Mesenchymal stem cell (in vitro differentiated cells and primary cell): ENCODE measurements at regions not wholly inside any gene's neighbourhood (a gene's known extent, or its start where the extent isn't known, plus 50 kb on each side); places are given as distances from the start of the nearest gene placed in this dataset.

Source experiments
- DNase-seq: peaks from one replicate; pipeline ENCODE4 v3.0.0-alpha.2; 2013
- H2AFZ ChIP-seq: one replicate; pipeline ENCODE4 v1.6.1; 2013; ENCODE audit warnings: low read depth, mild to moderate bottlenecking, control low read depth, inconsistent platforms, low read length, moderate library complexity
- H2AK5ac ChIP-seq: 2 replicates; pipeline ENCODE4 v1.6.1; 2013; ENCODE audit warnings: low read length, moderate library complexity, mild to moderate bottlenecking, inconsistent platforms; ENCODE audit not compliant: severe bottlenecking
- H2BK120ac ChIP-seq: one replicate; pipeline ENCODE4 v1.6.1; 2013; ENCODE audit warnings: low read depth, mild to moderate bottlenecking, inconsistent platforms, low read length, moderate library complexity
- H2BK12ac ChIP-seq, 2 experiments: one replicate each; pipeline ENCODE4 v1.6.1; 2013; ENCODE audit warnings: inconsistent platforms in 2 of 2, low read length in 2 of 2, mild to moderate bottlenecking in 2 of 2, moderate library complexity in 2 of 2, control low read depth in 1 of 2
- H2BK15ac ChIP-seq: one replicate; pipeline ENCODE4 v1.6.1; 2013; ENCODE audit warnings: mild to moderate bottlenecking, low read depth, inconsistent platforms; ENCODE audit not compliant: poor library complexity, severe bottlenecking
- H2BK5ac ChIP-seq: 2 replicates; pipeline ENCODE4 v1.6.1; 2013; ENCODE audit warnings: low read depth, mild to moderate bottlenecking, low read length, control low read depth, inconsistent platforms; ENCODE audit not compliant: poor library complexity, severe bottlenecking
- H3K14ac ChIP-seq, 2 experiments: one replicate each; pipeline ENCODE4 v1.6.1; 2013; ENCODE audit warnings: inconsistent platforms in 2 of 2, low read length in 2 of 2, control low read depth in 1 of 2, mild to moderate bottlenecking in 1 of 2, moderate library complexity in 1 of 2
- H3K18ac ChIP-seq, 2 experiments: one replicate each; pipeline ENCODE4 v1.6.1; 2013; ENCODE audit warnings: inconsistent platforms in 2 of 2, low read length in 2 of 2, control low read depth in 1 of 2, low read depth in 1 of 2, mild to moderate bottlenecking in 1 of 2
- H3K23ac ChIP-seq, 2 experiments: one replicate each; pipeline ENCODE4 v1.6.1; 2013; ENCODE audit warnings: inconsistent platforms in 2 of 2, low read length in 2 of 2, mild to moderate bottlenecking in 2 of 2, moderate library complexity in 2 of 2, control low read depth in 1 of 2
- H3K27ac ChIP-seq: 2 replicates; pipeline ENCODE4 v1.5.1; 2013; ENCODE audit warnings: mild to moderate bottlenecking, moderate library complexity, low read length, control low read depth, inconsistent platforms; ENCODE audit not compliant: poor library complexity, severe bottlenecking
- H3K27me3 ChIP-seq, 2 experiments: 2 replicates each; pipeline versions ENCODE4 v1.6.1 to v1.7.0; 2013; ENCODE audit warnings: low read length in 2 of 2, mild to moderate bottlenecking in 2 of 2, moderate library complexity in 2 of 2, control low read depth in 1 of 2, inconsistent platforms in 1 of 2; ENCODE audit not compliant: control insufficient read depth in 1 of 2, insufficient read depth in 1 of 2
- H3K36me3 ChIP-seq, 2 experiments: 2 replicates each; pipeline versions ENCODE4 v1.6.1 to v1.7.0; 2013; ENCODE audit warnings: low read length in 2 of 2, control low read depth in 1 of 2, inconsistent platforms in 1 of 2, low read depth in 1 of 2, mild to moderate bottlenecking in 1 of 2; ENCODE audit not compliant: insufficient read depth in 2 of 2, control insufficient read depth in 1 of 2
- H3K4ac ChIP-seq, 2 experiments: one replicate each; pipeline ENCODE4 v1.6.1; 2013; ENCODE audit warnings: inconsistent platforms in 2 of 2, low read length in 2 of 2, mild to moderate bottlenecking in 2 of 2, moderate library complexity in 2 of 2, control low read depth in 1 of 2, low read depth in 1 of 2
- H3K4me1 ChIP-seq: 2 replicates; pipeline ENCODE4 v1.6.1; 2013; ENCODE audit warnings: low read depth, low read length, control low read depth; ENCODE audit not compliant: control insufficient read depth, insufficient read depth
- H3K4me2 ChIP-seq: 2 replicates; pipeline ENCODE4 v1.6.1; 2013; ENCODE audit warnings: low read length, mild to moderate bottlenecking, inconsistent platforms; ENCODE audit not compliant: poor library complexity, severe bottlenecking
- H3K4me3 ChIP-seq, 2 experiments: 2 replicates each; pipeline versions ENCODE4 v1.5.1 to v1.7.0; 2013; ENCODE audit warnings: low read length in 2 of 2, mild to moderate bottlenecking in 2 of 2, control low read depth in 1 of 2, low read depth in 1 of 2; ENCODE audit not compliant: insufficient read depth in 1 of 2
- H3K79me1 ChIP-seq: replicated peaks from 2 replicates; pipeline ENCODE4 v1.6.1; 2013; ENCODE audit warnings: mild to moderate bottlenecking, control low read depth, low read length, inconsistent platforms; ENCODE audit not compliant: poor library complexity, severe bottlenecking
- H3K9ac ChIP-seq: 2 replicates; pipeline ENCODE4 v1.7.0; 2013; ENCODE audit warnings: mild to moderate bottlenecking, low read length, moderate library complexity
- H3K9me3 ChIP-seq: 2 replicates; pipeline ENCODE4 v1.7.0; 2013; ENCODE audit warnings: mild to moderate bottlenecking, low read length; ENCODE audit not compliant: control insufficient read depth
- H4K8ac ChIP-seq: one replicate; pipeline ENCODE4 v1.6.1; 2013; ENCODE audit warnings: inconsistent platforms, mild to moderate bottlenecking, low read length, moderate library complexity
- H4K91ac ChIP-seq: one replicate; pipeline ENCODE4 v1.6.1; 2013; ENCODE audit warnings: mild to moderate bottlenecking, low read length, inconsistent platforms
- WGBS: methylation state at CpG from one replicate; pipeline ENCODE4 v1.1.7; 2013; ENCODE audit warnings: mixed read lengths; 5-methylcytosine and 5-hydroxymethylcytosine counted together

- DNase-seq: no peak
- Histone ChIP-seq H3K4me3 (no peak overlapping the region), H3K79me1 (no peaks in the 10 kb centered on the region), H3K4ac (peak overlapping the region in 1 of 2 experiments; percentile 29), H2BK15ac (no peak overlapping the region), H3K4me1 (peaks cover 2% of the 10 kb centered on the region), H4K8ac (no peak overlapping the region), H4K91ac (no peak overlapping the region), H3K4me2 (no peak overlapping the region), H3K9me3 (no peaks in the 10 kb centered on the region), H2BK5ac (no peak overlapping the region), H3K18ac (peak overlapping the region in 1 of 2 experiments; percentile 80), H3K14ac (no peak overlapping the region), H2AK5ac (no peak overlapping the region), H3K27ac (no peak overlapping the region), H3K9ac (no peak overlapping the region), H2BK120ac (peak overlapping the region; percentile 27), H3K36me3 (no peaks in the 10 kb centered on the region), H3K23ac (no peak overlapping the region), H3K27me3 (no peaks in the 10 kb centered on the region), H2AFZ (no peak overlapping the region), H2BK12ac (peak overlapping the region; percentile 32 to 50)
- WGBS: 70% methylated on average over 2 of the region's 2 CpGs
Measured at GRCh38 chr15:39269352-39269751, 311.5 kb upstream of the THBS1 start.

GRCh38 chr15:39269821-39270220 is 311.1 kb upstream of the THBS1 start:
- H3K23ac ChIP-seq: peak overlapping the region in 1 of 2 experiments; percentile 74
- no peak overlapping the region for H4K8ac ChIP-seq
- H2BK120ac ChIP-seq: peak overlapping the region; percentile 27
- no peak overlapping the region for H2BK5ac ChIP-seq
- peak overlapping the region; percentile 15 to 29 for H3K4ac ChIP-seq
- peaks cover 2% of the 10 kb centered on the region for H3K4me1 ChIP-seq
- H3K9ac ChIP-seq: no peak overlapping the region
- DNase-seq: peak; percentile 29
- H3K4me2 ChIP-seq: no peak overlapping the region
- H3K4me3 ChIP-seq: no peak overlapping the region
- H3K27ac ChIP-seq: no peak overlapping the region
- H2AK5ac ChIP-seq: no peak overlapping the region
- H3K14ac ChIP-seq: peak overlapping the region in 1 of 2 experiments; percentile 46
- no peak overlapping the region for H2AFZ ChIP-seq
- H3K9me3 ChIP-seq: no peaks in the 10 kb centered on the region
- H4K91ac ChIP-seq: no peak overlapping the region
- no peaks in the 10 kb centered on the region for H3K36me3 ChIP-seq
- peak overlapping the region in 1 of 2 experiments; percentile 80 for H3K18ac ChIP-seq
- no peaks in the 10 kb centered on the region for H3K79me1 ChIP-seq
- WGBS: 86% methylated on average over 4 of the region's 4 CpGs
- no peak overlapping the region for H2BK15ac ChIP-seq
- H3K27me3 ChIP-seq: no peaks in the 10 kb centered on the region
- H2BK12ac ChIP-seq: peak overlapping the region; percentile 28 to 84

- H3K36me3 ChIP-seq: no peaks in the 10 kb centered on the region
- no peak overlapping the region for H3K23ac ChIP-seq
- H3K4me2 ChIP-seq: no peak overlapping the region
- H3K9ac ChIP-seq: peak overlapping the region; percentile 31
- DNase-seq: no peak
- no peak overlapping the region for H2BK120ac ChIP-seq
- peak overlapping the region; percentile 56 to 80 for H3K18ac ChIP-seq
- H3K4me3 ChIP-seq: no peak overlapping the region
- H3K79me1 ChIP-seq: no peaks in the 10 kb centered on the region
- H3K4me1 ChIP-seq: peaks cover 5% of the 10 kb centered on the region
- no peak overlapping the region for H2AFZ ChIP-seq
- no peak overlapping the region for H4K8ac ChIP-seq
- no peaks in the 10 kb centered on the region for H3K9me3 ChIP-seq
- H2BK15ac ChIP-seq: no peak overlapping the region
- H3K4ac ChIP-seq: peak overlapping the region in 1 of 2 experiments; percentile 62
- no peak overlapping the region for H4K91ac ChIP-seq
- no peak overlapping the region for H3K14ac ChIP-seq
- H3K27ac ChIP-seq: no peak overlapping the region
- H3K27me3 ChIP-seq: no peaks in the 10 kb centered on the region
- H2BK12ac ChIP-seq: peak overlapping the region; percentile 28 to 96
- no peak overlapping the region for H2BK5ac ChIP-seq
- no peak overlapping the region for H2AK5ac ChIP-seq
Measured at GRCh38 chr15:39270221-39270855, 310.5 kb upstream of the THBS1 start.

GRCh38 chr15:39270934-39271333 is 309.9 kb upstream of the THBS1 start:
- H3K36me3 ChIP-seq: no peaks in the 10 kb centered on the region
- H2AK5ac ChIP-seq: no peak overlapping the region
- no peaks in the 10 kb centered on the region for H3K27me3 ChIP-seq
- no peaks in the 10 kb centered on the region for H3K9me3 ChIP-seq
- WGBS: 27% methylated on average over 6 of the region's 7 CpGs
- peak overlapping the region in 1 of 2 experiments; percentile 96 for H2BK12ac ChIP-seq
- no peak overlapping the region for H4K8ac ChIP-seq
- DNase-seq: peak; percentile 95
- H3K18ac ChIP-seq: peak overlapping the region; percentile 56 to 80
- peak overlapping the region in 1 of 2 experiments; percentile 62 for H3K4ac ChIP-seq
- no peak overlapping the region for H3K14ac ChIP-seq
- peaks cover 5% of the 10 kb centered on the region for H3K4me1 ChIP-seq
- H3K79me1 ChIP-seq: no peaks in the 10 kb centered on the region
- H3K27ac ChIP-seq: no peak overlapping the region
- H3K4me3 ChIP-seq: no peak overlapping the region
- H2AFZ ChIP-seq: no peak overlapping the region
- no peak overlapping the region for H3K4me2 ChIP-seq
- no peak overlapping the region for H2BK5ac ChIP-seq
- no peak overlapping the region for H2BK15ac ChIP-seq
- no peak overlapping the region for H2BK120ac ChIP-seq
- H4K91ac ChIP-seq: no peak overlapping the region
- H3K23ac ChIP-seq: no peak overlapping the region
- H3K9ac ChIP-seq: peak overlapping the region; percentile 31
